CD4-positive, alpha-beta T cell treated with Interleukin-17A for 4 hours (primary cell): ENCODE measurements at regions not wholly inside any gene's neighbourhood (a gene's known extent, or its start where the extent isn't known, plus 50 kb on each side); places are given as distances from the start of the nearest gene placed in this dataset.
"Not testable (repeated sequence)": the region's sequence is repeated elsewhere in the genome, so short reads cannot be mapped to it uniquely, and the experiment has no call there.

Experiments
- DNase-seq: peaks from one replicate; pipeline ENCODE4 v3.0.0-alpha.2; 2020; ENCODE audit warnings: mixed read lengths

GRCh38 chr14:88985654-88986053 lies 161.2 kb downstream of the TTC8 start:
- DNase-seq = no peak

GRCh38 chr14:88986146-88986841 lies 161.8 kb downstream of the TTC8 start:
- no peak for DNase-seq

DNA sequence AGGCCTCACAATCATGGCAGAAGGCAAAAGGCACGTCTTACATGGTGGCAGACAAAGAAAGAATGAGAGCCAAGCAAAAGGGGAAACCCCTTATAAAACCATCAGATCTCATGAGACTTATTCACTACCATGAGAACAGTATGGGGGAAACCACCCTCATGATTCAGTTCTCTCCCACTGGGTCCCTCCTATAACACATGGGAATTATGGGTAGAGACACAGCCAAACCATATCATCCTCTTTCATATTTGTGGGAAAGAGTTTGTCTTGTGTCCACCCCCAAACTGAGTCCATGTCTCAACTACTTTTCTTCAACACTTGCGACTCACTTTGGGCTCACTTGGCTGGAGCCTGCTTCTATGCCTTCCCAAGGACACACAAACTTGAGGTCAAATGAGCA lies 162.5 kb downstream of the TTC8 start:
- not testable (repeated sequence) for DNase-seq

- DNase-seq = no peak
These were observed 163.1 kb downstream of the TTC8 start for GRCh38 chr14:88987516-88987915.

- no peak for DNase-seq
These were observed 165.5 kb downstream of the TTC8 start for GRCh38 chr14:88989911-88990310.

GRCh38 chr14:88990856-88991255 lies 166.4 kb downstream of the TTC8 start:
- DNase-seq = no peak

DNA sequence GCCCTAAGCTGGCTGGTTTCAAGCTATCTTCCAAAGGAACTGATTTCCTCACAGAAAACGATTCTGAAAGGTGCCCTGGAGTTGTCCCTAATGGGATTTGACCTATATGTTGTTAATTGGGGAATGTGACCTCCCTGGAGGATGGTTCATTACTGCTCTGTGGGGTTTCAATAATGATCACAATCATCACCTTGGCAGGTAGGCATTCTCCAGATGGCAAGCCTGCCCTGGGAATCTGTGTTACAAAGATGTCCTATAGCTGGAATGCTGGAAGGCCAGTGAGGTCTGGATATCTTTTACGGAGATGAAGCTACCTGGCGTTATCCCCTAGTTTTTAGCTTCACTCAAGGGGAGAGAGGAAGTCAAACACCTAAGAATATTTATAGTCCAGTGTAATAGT lies 167.6 kb downstream of the TTC8 start:
- DNase-seq = no peak

DNA sequence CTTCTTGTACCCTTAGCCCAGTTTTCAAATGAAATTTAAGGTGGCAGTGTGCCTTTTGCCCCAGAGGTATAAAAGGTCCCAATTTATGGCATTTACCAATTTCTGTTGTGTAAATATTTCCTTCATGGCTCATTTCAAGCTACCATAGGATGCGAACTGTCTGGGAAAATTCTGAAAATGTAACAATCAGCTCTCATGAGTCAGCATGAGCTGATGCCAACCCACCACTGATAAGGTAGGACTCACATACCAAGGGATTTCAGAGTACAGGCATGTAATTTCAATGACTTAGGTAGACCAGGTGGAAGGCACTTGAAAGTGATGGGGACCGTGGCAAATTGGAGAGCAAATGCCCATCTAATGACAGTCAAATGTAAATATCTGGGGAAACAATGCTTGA lies 169.5 kb downstream of the TTC8 start:
- no peak for DNase-seq

DNA sequence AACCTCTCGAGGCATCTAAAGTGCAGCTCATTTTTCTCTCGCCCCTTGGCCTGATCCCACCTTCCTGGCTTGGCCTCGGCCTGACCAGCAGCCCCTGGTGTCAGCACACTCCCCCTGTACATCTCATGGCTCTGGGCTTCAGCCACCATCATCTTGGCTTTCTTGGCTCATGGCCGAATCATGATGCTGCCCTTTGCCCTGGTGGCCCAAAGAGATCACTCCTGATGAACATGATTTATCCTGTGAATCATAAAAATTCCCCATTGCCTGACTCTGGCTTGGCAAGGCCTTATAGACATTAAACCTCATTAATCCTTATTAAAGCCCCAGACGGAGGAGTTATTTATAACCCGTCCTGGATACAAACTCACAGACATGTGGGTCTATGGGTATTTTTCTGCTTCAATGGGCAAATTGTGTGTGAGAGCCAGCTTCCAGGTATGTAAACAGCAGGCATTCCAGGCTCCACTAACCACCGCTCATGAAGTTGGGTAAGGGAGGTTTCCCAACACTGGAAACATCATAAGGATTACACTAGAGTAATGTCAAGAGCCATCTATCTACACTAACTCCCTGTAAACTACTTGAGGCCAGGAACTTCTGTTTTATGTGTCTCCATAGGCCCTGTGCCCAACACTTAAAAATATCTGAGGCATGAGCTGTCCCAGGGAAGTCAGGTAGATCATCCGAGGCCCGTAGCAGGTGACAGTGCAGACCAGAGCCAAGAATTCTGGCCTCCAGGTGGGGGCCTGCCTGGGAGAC lies 171.2 kb downstream of the TTC8 start:
- DNase-seq = no peak

GRCh38 chr14:88998027-88998426 lies 173.6 kb downstream of the TTC8 start:
- no peak for DNase-seq

GRCh38 chr14:88999137-88999536 lies 174.7 kb downstream of the TTC8 start:
- no peak for DNase-seq

DNA sequence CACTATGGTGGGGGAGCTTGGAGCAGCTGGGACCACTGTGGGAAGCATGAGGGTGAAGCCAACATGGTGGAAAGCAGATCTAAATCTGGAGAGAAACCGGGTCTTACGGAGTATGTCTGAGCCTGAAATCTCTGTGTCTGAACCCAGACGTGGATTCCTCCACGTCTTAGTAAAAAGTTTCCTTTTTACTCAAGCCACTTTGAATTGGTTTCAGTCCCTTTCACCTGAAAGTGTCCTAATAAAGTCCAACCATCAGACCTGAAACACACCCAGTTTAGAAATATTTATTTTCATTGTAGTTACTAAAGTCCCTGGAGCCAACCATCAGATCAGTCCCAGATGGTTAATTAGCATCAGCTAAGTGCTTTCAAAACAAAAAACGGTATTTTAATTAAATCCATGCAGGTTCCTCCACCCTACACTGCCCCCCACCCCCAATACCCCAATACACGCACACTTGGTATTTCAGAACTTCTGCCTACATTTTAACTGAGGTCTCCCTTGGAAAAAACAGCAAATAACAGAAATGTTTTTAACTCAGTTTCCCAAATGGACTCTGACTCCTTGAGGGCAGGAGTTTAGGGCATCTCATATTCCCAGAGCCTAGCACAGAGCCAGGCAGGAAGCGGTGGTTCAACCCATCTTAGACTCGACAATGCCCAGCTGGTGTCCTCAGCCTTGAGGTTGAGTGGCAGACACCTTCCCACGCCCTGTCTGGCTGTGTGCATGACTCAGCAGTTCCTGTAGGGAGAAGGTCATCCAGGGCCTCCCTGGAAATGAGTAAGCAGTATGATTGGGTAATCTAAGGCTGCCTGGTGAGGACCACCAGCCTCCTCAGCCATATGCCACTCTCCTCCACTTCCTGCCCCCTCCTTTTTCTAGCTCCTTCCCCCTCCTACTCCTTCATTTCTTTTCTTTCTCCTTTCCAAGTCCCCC lies 175.8 kb downstream of the TTC8 start:
- no peak for DNase-seq

GRCh38 chr14:89004166-89004565 lies 179.7 kb downstream of the TTC8 start:
- no peak for DNase-seq

DNA sequence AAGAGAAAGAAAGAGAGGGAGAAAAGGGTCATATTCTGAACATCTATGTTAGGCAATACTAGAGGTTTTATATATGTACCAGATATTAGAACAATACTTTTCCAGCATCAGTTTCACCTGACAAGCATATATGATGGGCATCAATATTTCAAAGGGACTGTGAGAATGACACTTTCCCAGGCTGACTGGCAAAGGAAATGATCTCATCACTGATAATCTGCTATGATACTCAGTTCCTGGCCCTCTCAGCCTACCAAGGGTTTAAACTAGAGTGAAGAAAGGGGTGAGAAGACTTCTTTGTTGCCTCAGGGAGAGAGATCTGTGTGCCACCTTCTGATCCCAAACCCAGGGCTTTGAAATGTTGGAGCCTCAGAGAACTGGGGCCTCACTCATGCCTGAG lies 183.5 kb downstream of the TTC8 start:
- DNase-seq = no peak

DNA sequence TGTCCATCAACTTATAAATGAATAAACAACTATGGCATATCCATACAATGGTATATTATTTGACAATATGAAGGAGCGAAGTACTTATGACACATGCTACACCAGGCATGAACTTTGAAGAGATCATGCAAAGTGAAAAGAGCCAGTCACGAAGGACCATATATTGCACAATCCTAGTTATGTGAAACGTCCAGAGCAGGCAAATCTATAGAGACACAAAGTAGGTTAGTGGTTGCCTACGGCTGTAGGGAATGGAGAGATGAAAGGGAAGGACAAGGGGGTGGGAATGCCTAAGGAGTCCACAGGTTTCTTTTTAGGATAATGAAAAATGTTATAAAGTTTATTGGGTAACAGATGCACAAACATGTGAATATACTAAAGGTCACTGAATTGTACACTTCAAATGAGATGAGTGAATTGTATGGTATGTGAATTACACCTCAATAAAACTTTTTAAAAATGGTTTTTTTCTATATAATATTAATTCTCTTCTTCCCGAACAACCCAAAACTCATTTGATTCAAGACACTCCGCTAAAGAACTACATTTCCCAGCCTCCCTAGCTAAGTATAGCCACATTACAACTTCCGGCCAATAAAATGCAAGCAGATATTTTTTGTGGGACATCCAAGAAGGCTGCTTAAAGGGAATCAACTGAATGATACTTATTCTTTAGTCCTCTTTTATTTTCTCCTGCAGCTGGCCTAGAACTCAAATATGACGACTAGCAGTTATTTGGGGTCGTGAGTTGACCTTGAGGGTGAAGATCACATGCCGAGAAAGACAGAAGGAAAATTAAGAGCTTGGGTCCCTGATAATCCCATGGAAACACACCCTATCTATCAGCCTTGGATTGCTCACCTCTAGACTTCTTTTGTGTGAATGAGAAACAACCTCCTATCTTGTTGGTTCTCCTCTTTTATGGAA lies 187.2 kb downstream of the TTC8 start:
- DNase-seq = no peak

- no peak for DNase-seq
These were observed 188.0 kb downstream of the TTC8 start for GRCh38 chr14:89012282-89013097.

- DNase-seq = no peak
These were observed 188.7 kb downstream of the TTC8 start for GRCh38 chr14:89013098-89013504.

GRCh38 chr14:89013698-89014568 lies 189.5 kb downstream of the TTC8 start:
- DNase-seq = no peak

DNA sequence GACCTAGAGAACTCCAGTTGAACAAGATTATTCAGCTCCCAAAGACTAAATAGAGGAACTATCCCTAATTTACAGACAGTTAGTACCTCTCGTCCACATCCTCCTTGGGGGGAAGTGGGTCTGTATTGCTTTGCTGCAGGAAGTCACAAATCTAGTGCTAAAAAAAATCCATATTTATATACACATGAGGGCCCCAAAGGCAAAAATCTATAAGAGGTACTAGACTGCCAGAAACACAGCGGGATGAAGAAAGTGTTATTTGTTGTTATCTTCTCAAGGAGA lies 190.1 kb downstream of the TTC8 start:
- no peak for DNase-seq

DNA sequence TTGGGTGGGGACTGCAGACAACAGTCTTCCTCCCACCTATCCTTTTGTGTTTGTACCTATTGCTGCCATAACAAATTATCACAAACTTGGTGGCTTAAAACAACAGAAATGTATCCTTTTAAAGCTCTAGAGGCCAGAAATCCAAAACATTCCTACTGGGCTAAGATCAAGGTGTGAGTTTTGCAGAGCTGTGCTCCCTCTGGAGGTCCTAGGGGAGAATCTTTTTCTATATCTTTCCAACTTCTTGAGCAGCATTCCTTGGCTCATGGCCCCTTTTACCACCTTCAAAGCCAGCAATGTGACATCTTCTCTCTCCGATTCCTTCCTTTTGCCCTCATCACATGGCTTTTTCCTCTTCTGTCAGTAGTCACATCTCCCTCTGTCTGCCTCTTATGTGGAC lies 190.6 kb downstream of the TTC8 start:
- no peak for DNase-seq

DNA sequence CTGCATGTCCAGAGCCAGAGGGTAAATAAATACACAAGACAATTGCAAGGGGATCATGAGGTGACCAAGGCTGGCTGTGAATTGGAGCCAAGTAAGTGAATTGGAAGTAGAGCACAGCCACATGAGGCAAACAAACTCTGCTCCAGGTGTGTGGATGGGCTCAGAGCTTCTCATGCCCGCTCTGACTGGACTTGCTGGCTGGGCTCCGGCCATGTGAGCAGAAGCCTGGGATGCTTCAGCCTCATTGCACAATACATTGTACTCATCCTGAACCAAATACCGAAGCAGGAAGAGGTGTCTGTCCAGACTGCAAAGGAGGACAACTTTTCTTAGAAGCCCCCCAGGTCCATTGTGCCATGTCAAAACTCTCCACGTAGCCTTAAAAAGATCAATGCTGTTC lies 193.0 kb downstream of the TTC8 start:
- DNase-seq = no peak
